ENCODE measurements at regions not wholly inside any gene's neighbourhood (a gene's known extent, or its start where the extent isn't known, plus 50 kb on each side); places are given as distances from the start of the nearest gene placed in this dataset.

GRCh38 chr6:76441875-76442274 lies 369.4 kb upstream of the IMPG1 start:
- no peaks in the 10 kb centered on the region for H3K9me3 ChIP-seq (ENCODE audit: control insufficient read depth, low read depth, low read length)
- no peaks in the 10 kb centered on the region for H3K9me1 ChIP-seq (ENCODE audit: control insufficient read depth, extremely low read depth, insufficient read depth, low read length)
- H3K9ac ChIP-seq (ENCODE audit: control insufficient read depth, extremely low read depth, insufficient read depth, low read length) = no peak overlapping the region
- H4K20me1 ChIP-seq (ENCODE audit: control insufficient read depth, extremely low read depth, insufficient read depth, low read length) = no peaks in the 10 kb centered on the region
- no peaks in the 10 kb centered on the region for H3K79me2 ChIP-seq (ENCODE audit: control insufficient read depth, insufficient read depth, low read length)
- TF ChIP-seq EZH2 (IDR thresholded peaks at IDR 0.05; ENCODE audit: low read length) (no peak), CTCF (optimal IDR thresholded peaks at IDR 0.05 in 1 of 3, IDR thresholded peaks at IDR 0.05 in 1 of 3, conservative IDR thresholded peaks at IDR 0.05 in 1 of 3; ENCODE audit: extremely low read depth in 1 of 3, insufficient read depth in 2 of 3, low read length in 3 of 3) (no peak)
- no peak overlapping the region for H3K27ac ChIP-seq (ENCODE audit: control insufficient read depth, insufficient read depth, low read length)
- DNase-seq (ENCODE audit: low read depth, low spot score) (no peak), FAIRE-seq (no peak)
- no peaks in the 10 kb centered on the region for H3K27me3 ChIP-seq (ENCODE audit: control insufficient read depth, extremely low read depth, insufficient read depth, low read length)
- no peak overlapping the region for H2AFZ ChIP-seq (ENCODE audit: control insufficient read depth, low read length)
- H3K4me2 ChIP-seq (ENCODE audit: control insufficient read depth, extremely low read depth, insufficient read depth, low read depth, low read length) = no peak overlapping the region
- no peak overlapping the region for H3K4me3 ChIP-seq (ENCODE audit: control insufficient read depth in 2 of 3, extremely low read depth in 1 of 3, insufficient read depth in 2 of 3, low read depth in 1 of 3, low read length in 3 of 3)
- H3K36me3 ChIP-seq (ENCODE audit: control insufficient read depth in 2 of 2, extremely low read depth in 1 of 2, insufficient read depth in 2 of 2, low read length in 2 of 2) = no peaks in the 10 kb centered on the region
- no peaks in the 10 kb centered on the region for H3K4me1 ChIP-seq (ENCODE audit: control insufficient read depth, extremely low read depth, insufficient read depth, low read length)
- dilution Hi-C loops (cut with MboI; ENCODE audit: extremely low pct_ligation_motif_present, low sequenced_read_pairs) = no loop called here

GRCh38 chr6:76439811-76440210 lies 367.3 kb upstream of the IMPG1 start:
- FAIRE-seq = no peak
- no peaks in the 10 kb centered on the region for H4K20me1 ChIP-seq (ENCODE audit: control insufficient read depth, extremely low read depth, insufficient read depth, low read length)

More at GRCh38 chr6:76439811-76440210, 367.3 kb upstream of the IMPG1 start:
- Histone ChIP-seq H3K4me2 (ENCODE audit: control insufficient read depth, extremely low read depth, insufficient read depth, low read depth, low read length) (no peak overlapping the region), H3K79me2 (ENCODE audit: control insufficient read depth, insufficient read depth, low read length) (no peaks in the 10 kb centered on the region), H3K9ac (ENCODE audit: control insufficient read depth, extremely low read depth, insufficient read depth, low read length) (no peak overlapping the region), H3K9me3 (ENCODE audit: control insufficient read depth, low read depth, low read length) (no peaks in the 10 kb centered on the region), H3K36me3 (ENCODE audit: control insufficient read depth in 2 of 2, extremely low read depth in 1 of 2, insufficient read depth in 2 of 2, low read length in 2 of 2) (no peaks in the 10 kb centered on the region), H3K4me3 (ENCODE audit: control insufficient read depth in 2 of 3, extremely low read depth in 1 of 3, insufficient read depth in 2 of 3, low read depth in 1 of 3, low read length in 3 of 3) (no peak overlapping the region), H3K27me3 (ENCODE audit: control insufficient read depth, extremely low read depth, insufficient read depth, low read length) (no peaks in the 10 kb centered on the region), H3K27ac (ENCODE audit: control insufficient read depth, insufficient read depth, low read length) (no peak overlapping the region), H3K4me1 (ENCODE audit: control insufficient read depth, extremely low read depth, insufficient read depth, low read length) (no peaks in the 10 kb centered on the region), H3K9me1 (ENCODE audit: control insufficient read depth, extremely low read depth, insufficient read depth, low read length) (no peaks in the 10 kb centered on the region), H2AFZ (ENCODE audit: control insufficient read depth, low read length) (no peak overlapping the region)
- no peak for DNase-seq (ENCODE audit: low read depth, low spot score)
- dilution Hi-C loops (cut with MboI; ENCODE audit: extremely low pct_ligation_motif_present, low sequenced_read_pairs) = no loop called here
- TF ChIP-seq EZH2 (IDR thresholded peaks at IDR 0.05; ENCODE audit: low read length) = no peak
- TF ChIP-seq CTCF (optimal IDR thresholded peaks at IDR 0.05 in 1 of 3, IDR thresholded peaks at IDR 0.05 in 1 of 3, conservative IDR thresholded peaks at IDR 0.05 in 1 of 3; ENCODE audit: extremely low read depth in 1 of 3, insufficient read depth in 2 of 3, low read length in 3 of 3) = no peak

All from keratinocyte (primary cell).